Thymus (tissue), 11 donors: ENCODE measurements at regions not wholly inside any gene's neighbourhood (a gene's known extent, or its start where the extent isn't known, plus 50 kb on each side); places are given as distances from the start of the nearest gene placed in this dataset.

Experiments used
- DNase-seq, 9 donors: peaks; one replicate each; pipeline ENCODE4 v3.0.0-alpha.2; 2013; ENCODE audit warnings: low spot score in 9 of 9, low read depth in 6 of 9, missing footprints in 1 of 9
- H3K27ac ChIP-seq, 2 donors: one replicate each; pipeline ENCODE4 v1.5.1; 2013; ENCODE audit warnings: control low read depth in 1 of 2, low read depth in 1 of 2, low read length in 1 of 2, mild to moderate bottlenecking in 1 of 2, moderate library complexity in 1 of 2
- H3K27me3 ChIP-seq, 2 donors: one replicate each; pipeline ENCODE4 v1.5.1; 2013; ENCODE audit warnings: low read length in 1 of 2; ENCODE audit not compliant: control insufficient read depth in 2 of 2, insufficient read depth in 1 of 2
- H3K36me3 ChIP-seq, 2 donors: one replicate each; pipeline ENCODE4 v1.5.1; 2013; ENCODE audit warnings: low read length in 1 of 2, mild to moderate bottlenecking in 1 of 2, moderate library complexity in 1 of 2; ENCODE audit not compliant: control insufficient read depth in 2 of 2, insufficient read depth in 2 of 2
- H3K4me1 ChIP-seq, 2 donors: one replicate each; pipeline ENCODE4 v1.5.1; 2013; ENCODE audit warnings: low read length in 2 of 2; ENCODE audit not compliant: control insufficient read depth in 2 of 2, insufficient read depth in 2 of 2
- H3K4me3 ChIP-seq, 2 donors: one replicate each; pipeline ENCODE4 v1.5.1; 2013; ENCODE audit warnings: low read length in 2 of 2, control low read depth in 1 of 2, mild to moderate bottlenecking in 1 of 2
- H3K9me3 ChIP-seq, 2 donors: one replicate each; pipeline ENCODE4 v1.5.1; 2013; ENCODE audit warnings: low read length in 1 of 2, mild to moderate bottlenecking in 1 of 2; ENCODE audit not compliant: control insufficient read depth in 2 of 2, insufficient read depth in 1 of 2
- WGBS: extraction: QIAGEN DNeasy Blood & Tissue Kit; methylation state at CpG from one replicate; pipeline ENCODE4 v1.1.7; 2013; 5-methylcytosine and 5-hydroxymethylcytosine counted together
- donor health status: healthy.

- no peak for DNase-seq
- no peaks in the 10 kb centered on the region for H3K36me3 ChIP-seq
- H3K9me3 ChIP-seq: no peaks in the 10 kb centered on the region
- H3K4me1 ChIP-seq: no peaks in the 10 kb centered on the region
- no peak overlapping the region for H3K4me3 ChIP-seq
- no peak overlapping the region for H3K27ac ChIP-seq
- WGBS: 81% methylated on average over 9 of the region's 9 CpGs
- H3K27me3 ChIP-seq: no peaks in the 10 kb centered on the region
Observed at GRCh38 chr3:77931255-77932009, 891.5 kb downstream of the ROBO2 start.

- WGBS: 92% methylated on average over 1 of the region's 1 CpG
- H3K27ac ChIP-seq: no peak overlapping the region
- no peaks in the 10 kb centered on the region for H3K36me3 ChIP-seq
- H3K4me1 ChIP-seq: no peaks in the 10 kb centered on the region
- H3K9me3 ChIP-seq: no peaks in the 10 kb centered on the region
- no peak for DNase-seq
- H3K27me3 ChIP-seq: no peaks in the 10 kb centered on the region
- no peak overlapping the region for H3K4me3 ChIP-seq
Observed at GRCh38 chr3:77932926-77933325, 893.0 kb downstream of the ROBO2 start.

DNA sequence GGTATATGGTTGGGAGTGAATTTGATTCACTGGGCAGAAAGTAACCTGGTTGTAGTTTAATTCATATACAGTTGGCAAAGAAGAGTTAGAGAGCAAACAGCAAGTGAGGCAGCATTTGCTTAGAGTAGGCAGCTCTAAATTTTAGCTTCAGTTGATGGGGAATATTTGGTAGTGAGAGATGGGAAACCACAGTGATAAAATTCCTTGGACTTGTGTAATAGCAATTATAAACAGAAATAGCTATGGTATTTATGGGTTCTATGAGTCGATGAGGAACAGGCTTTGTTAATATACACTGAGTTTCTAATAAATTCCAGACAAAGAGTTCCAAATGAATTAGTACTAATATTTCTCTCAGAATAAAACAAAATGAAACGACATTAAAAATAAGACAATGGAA is 894.0 kb downstream of the ROBO2 start:
- Histone ChIP-seq H3K27me3 (no peaks in the 10 kb centered on the region), H3K27ac (no peak overlapping the region), H3K9me3 (no peaks in the 10 kb centered on the region), H3K4me1 (no peaks in the 10 kb centered on the region), H3K36me3 (no peaks in the 10 kb centered on the region), H3K4me3 (no peak overlapping the region)
- no peak for DNase-seq
- 97% methylated on average over 2 of the region's 2 CpGs for whole genome bisulfite sequencing

GRCh38 chr3:77935418-77935817 is 895.5 kb downstream of the ROBO2 start:
- Histone ChIP-seq H3K27ac (no peak overlapping the region), H3K9me3 (no peaks in the 10 kb centered on the region), H3K36me3 (no peaks in the 10 kb centered on the region), H3K4me3 (no peak overlapping the region), H3K4me1 (no peaks in the 10 kb centered on the region), H3K27me3 (no peaks in the 10 kb centered on the region)
- DNase-seq: no peak
- 86% methylated on average over 1 of the region's 1 CpG for WGBS

DNA sequence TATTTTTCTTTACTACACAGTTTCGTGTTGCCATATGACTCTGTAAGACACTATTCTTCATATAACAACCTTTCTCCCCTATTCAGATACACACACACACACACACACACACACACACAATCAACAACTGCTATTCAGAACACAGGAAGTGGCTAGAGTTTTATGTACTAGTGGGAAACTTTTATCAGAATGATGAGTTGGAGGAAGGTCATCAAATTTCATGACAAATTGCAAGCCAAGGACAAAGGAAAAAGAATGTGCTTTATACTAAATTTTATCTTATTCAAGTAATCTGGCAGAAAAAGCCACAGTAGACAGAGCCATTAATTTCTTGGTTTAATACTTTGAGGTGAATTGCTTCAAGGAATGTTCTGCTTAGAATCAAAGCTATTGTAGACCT is 899.8 kb downstream of the ROBO2 start:
- Histone ChIP-seq H3K9me3 (no peaks in the 10 kb centered on the region), H3K27ac (no peak overlapping the region), H3K4me3 (no peak overlapping the region), H3K36me3 (no peaks in the 10 kb centered on the region), H3K27me3 (no peaks in the 10 kb centered on the region), H3K4me1 (no peaks in the 10 kb centered on the region)
- 78% methylated on average over 1 of the region's 1 CpG for WGBS
- no peak for DNase-seq

GRCh38 chr3:77943598-77943997 is 903.7 kb downstream of the ROBO2 start:
- Histone ChIP-seq H3K4me3 (no peak overlapping the region), H3K27me3 (no peaks in the 10 kb centered on the region), H3K27ac (no peak overlapping the region), H3K9me3 (no peaks in the 10 kb centered on the region), H3K4me1 (no peaks in the 10 kb centered on the region), H3K36me3 (no peaks in the 10 kb centered on the region)
- WGBS: 92% methylated on average over 4 of the region's 4 CpGs
- DNase-seq: no peak

DNA sequence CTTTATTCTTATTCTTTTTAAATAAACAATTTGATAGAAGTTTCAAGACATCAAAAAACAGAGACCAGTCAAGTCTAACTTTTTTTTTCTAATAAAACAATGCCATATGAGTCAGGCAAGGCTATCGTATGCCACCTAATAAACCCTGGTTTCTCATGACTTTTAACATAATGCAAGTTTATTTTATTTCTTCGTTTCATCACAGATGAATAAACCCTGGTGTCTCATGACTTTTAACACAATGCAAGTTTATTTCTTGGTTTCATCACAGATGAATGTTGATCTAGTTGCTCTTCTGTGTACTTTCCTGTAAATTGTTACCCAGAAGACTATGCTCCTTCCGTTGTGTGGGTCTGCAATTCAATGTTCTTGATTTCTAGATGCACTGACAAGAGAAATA is 905.4 kb downstream of the ROBO2 start:
- H3K27ac ChIP-seq: no peak overlapping the region
- no peaks in the 10 kb centered on the region for H3K36me3 ChIP-seq
- no peak overlapping the region for H3K4me3 ChIP-seq
- H3K4me1 ChIP-seq: no peaks in the 10 kb centered on the region
- no peak for DNase-seq
- 91% methylated on average over 3 of the region's 3 CpGs for WGBS
- H3K9me3 ChIP-seq: no peaks in the 10 kb centered on the region
- H3K27me3 ChIP-seq: no peaks in the 10 kb centered on the region

- H3K27me3 ChIP-seq: no peaks in the 10 kb centered on the region
- H3K4me1 ChIP-seq: no peaks in the 10 kb centered on the region
- DNase-seq: no peak
- H3K27ac ChIP-seq: no peak overlapping the region
- no peak overlapping the region for H3K4me3 ChIP-seq
- no peaks in the 10 kb centered on the region for H3K9me3 ChIP-seq
- H3K36me3 ChIP-seq: no peaks in the 10 kb centered on the region
Observed at GRCh38 chr3:77947671-77948070, 907.8 kb downstream of the ROBO2 start.

- no peaks in the 10 kb centered on the region for H3K4me1 ChIP-seq
- 90% methylated on average over 1 of the region's 1 CpG for WGBS
Observed at GRCh38 chr3:77967621-77968020, 927.7 kb downstream of the ROBO2 start.

More at GRCh38 chr3:77967621-77968020, 927.7 kb downstream of the ROBO2 start:
- H3K9me3 ChIP-seq: peaks cover 0 to 4% of the 10 kb centered on the region in 2 donors
- H3K36me3 ChIP-seq: no peaks in the 10 kb centered on the region
- no peak overlapping the region for H3K4me3 ChIP-seq
- no peak for DNase-seq
- H3K27me3 ChIP-seq: no peaks in the 10 kb centered on the region
- H3K27ac ChIP-seq: no peak overlapping the region
